K562 (cell line): ENCODE measurements at regions not wholly inside any gene's neighbourhood (a gene's known extent, or its start where the extent isn't known, plus 50 kb on each side); places are given as distances from the start of the nearest gene placed in this dataset.

ENCODE experiments used
- ATAC-seq: fragments of 200-7000 bp; cut with Tn5 transposase; 3 replicates; pipeline ENCODE4 v1.9.1; 2020; ENCODE audit warnings: moderate library complexity
- BruUV-seq: library from RNA; stranded (reverse); fragments of 400-500 nt; replicated peaks from 2 replicates; lab custom pipeline; 2021; lab: Mats Ljungman, UMichigan
- CTCF ChIA-PET: fragments of 300-600 bp; formaldehyde crosslinking; extraction: SDS; loops from one replicate; lab custom pipeline; 2021; ENCODE audit warnings: low intra/inter-chr PET ratio; lab: Yijun Ruan, JAX
- POLR2A ChIA-PET: fragments of 300-600, 350-650 bp; sonication (Branson Sonifier 250); formaldehyde crosslinking; extraction: SDS; loops from one replicate; lab custom pipeline; 2021; ENCODE audit warnings: antibody characterized with exemption, inconsistent platforms; lab: Yijun Ruan, JAX
- DNase-seq, 4 experiments: peaks; one replicate each; pipeline versions ENCODE4 v3.0.0 to v3.0.0-alpha.2; 2011 to 2018; ENCODE audit warnings: low spot score in 3 of 4, mixed read lengths in 3 of 4; ENCODE audit errors: extremely low read depth in 1 of 4
- FAIRE-seq: peaks from 2 replicates; lab custom pipeline; 2011; peaks lifted over from hg19 to GRCh38; lab: Jason Lieb, UNC
- H2AFZ ChIP-seq: 2 replicates; pipeline ENCODE4 v1.6.0; 2011; ENCODE audit warnings: low read depth, low read length, control low read depth, inconsistent platforms
- H3K27ac ChIP-seq: fragments of 200-600 bp; 3 replicates; pipeline ENCODE4 v1.8.0; 2011; ENCODE audit warnings: low read depth, mild to moderate bottlenecking, control low read depth, inconsistent platforms, low read length, moderate library complexity, mixed read lengths; ENCODE audit errors: extremely low read depth
- H3K27me3 ChIP-seq, 2 experiments: fragments of 300-600 bp in 1 of 2; 2 replicates in 1 of 2; 3 replicates in 1 of 2; pipeline versions ENCODE4 v1.6.0 to v1.8.0; 2011; ENCODE audit warnings: inconsistent platforms in 2 of 2, low read length in 2 of 2, mild to moderate bottlenecking in 1 of 2, mixed read lengths in 1 of 2, moderate library complexity in 1 of 2; ENCODE audit not compliant: control insufficient read depth in 2 of 2, insufficient read depth in 2 of 2
- H3K36me3 ChIP-seq: fragments of 300-600 bp; 3 replicates; pipeline ENCODE4 v1.8.0; 2011; ENCODE audit warnings: mild to moderate bottlenecking, low read length, inconsistent platforms; ENCODE audit not compliant: control insufficient read depth, insufficient read depth
- H3K4me1 ChIP-seq, 2 experiments: fragments of 200-600 bp in 1 of 2; replicated peaks in 1 of 2; 2 replicates in 1 of 2; 3 replicates in 1 of 2; pipeline versions ENCODE4 v1.5.1 to v1.8.0; 2011; ENCODE audit warnings: inconsistent platforms in 2 of 2, low read length in 2 of 2, mild to moderate bottlenecking in 1 of 2, mixed read lengths in 1 of 2, moderate library complexity in 1 of 2; ENCODE audit not compliant: control insufficient read depth in 2 of 2, insufficient read depth in 2 of 2
- H3K4me2 ChIP-seq: 2 replicates; pipeline ENCODE4 v1.6.1; 2011; ENCODE audit warnings: low read length, control low read depth, inconsistent platforms, mixed read lengths; ENCODE audit not compliant: insufficient read depth
- H3K4me3 ChIP-seq: fragments of 200-600 bp; sonication (generic), shearing (Covaris generic); 2 replicates; pipeline ENCODE4 v1.5.1; 2016; ENCODE audit warnings: control low read depth, inconsistent platforms
- H3K79me2 ChIP-seq: fragments of 200-600 bp; 3 replicates; pipeline ENCODE4 v1.8.0; 2011; ENCODE audit warnings: low read length, inconsistent platforms; ENCODE audit not compliant: control insufficient read depth, insufficient read depth
- H3K9ac ChIP-seq, 2 experiments: 2 replicates each; pipeline versions ENCODE4 v1.6.0 to v1.6.1; 2011; ENCODE audit warnings: low read depth in 2 of 2, low read length in 2 of 2, control low read depth in 1 of 2, inconsistent platforms in 1 of 2, mild to moderate bottlenecking in 1 of 2, mixed read lengths in 1 of 2; ENCODE audit not compliant: insufficient read depth in 1 of 2
- H3K9me1 ChIP-seq: one replicate; pipeline ENCODE4 v1.6.0; 2011; ENCODE audit warnings: inconsistent platforms, mild to moderate bottlenecking, low read length, moderate library complexity; ENCODE audit not compliant: control insufficient read depth, insufficient read depth
- H3K9me3 ChIP-seq: replicated peaks from 2 replicates; pipeline ENCODE4 v1.5.1; 2011; ENCODE audit warnings: low read depth, low read length, inconsistent platforms; ENCODE audit not compliant: control insufficient read depth, insufficient read depth
- H4K20me1 ChIP-seq: replicated peaks from 2 replicates; pipeline ENCODE4 v1.6.1; 2011; ENCODE audit warnings: low read length, inconsistent platforms, mixed read lengths; ENCODE audit not compliant: control insufficient read depth, insufficient read depth
- NFIC ChIP-seq: fragments of 450-650 bp; IDR thresholded peaks from 2 replicates; pipeline ENCODE4 v1.6.1; 2017; ENCODE audit warnings: mild to moderate bottlenecking, inconsistent platforms
- SAP30 ChIP-seq: fragments of 200-600 bp; sonication (generic); IDR thresholded peaks from 2 replicates; pipeline ENCODE4 v1.6.1; 2012; ENCODE audit warnings: borderline replicate concordance, low read depth, mild to moderate bottlenecking, moderate library complexity, low read length, control low read depth, inconsistent platforms; ENCODE audit not compliant: insufficient read depth, poor library complexity, severe bottlenecking
- ZBTB40 ChIP-seq, 2 experiments: fragments of 450-650 bp in 1 of 2; sonication (generic) in 1 of 2; formaldehyde crosslinking in 1 of 2; IDR thresholded peaks; 2 replicates each; pipeline versions ENCODE4 v1.7.1 to v1.9.0; 2016 to 2022; ENCODE audit warnings: inconsistent platforms in 1 of 2, mild to moderate bottlenecking in 1 of 2, missing genetic modification reagents in 1 of 2
- WGBS: fragments of 100-300 bp; shearing (Covaris generic); methylation state at CpG from one replicate; pipeline ENCODE4 v1.1.6; 2016; ENCODE audit warnings: low coverage, mixed read lengths; ENCODE audit not compliant: insufficient coverage; ENCODE audit errors: missing lambda C conversion rate; 5-methylcytosine and 5-hydroxymethylcytosine counted together
- in situ Hi-C: fragments of 300-500 bp; cut with MboI; formaldehyde crosslinking; loops from 4 replicates; pipeline ENCODE4 v1.15.0; 2018; ENCODE audit warnings: inconsistent platforms, mixed read lengths
- intact Hi-C: fragments of 100-400 bp; cut with micrococcal nuclease; formaldehyde crosslinking; loops from 2 replicates; pipeline ENCODE4 v1.14.2; 2022

GRCh38 chr3:127123533-127123932 is 69.4 kb upstream of the PRR23E start:
- H3K4me1 ChIP-seq, result no peaks in the 10 kb centered on the region
- ChIA-PET POLR2A (no interaction called here), CTCF (no interaction called here)
- H3K79me2 ChIP-seq, result no peaks in the 10 kb centered on the region
- no peak overlapping the region for H3K9ac ChIP-seq
- intact Hi-C loops (no loop called here), in situ Hi-C loops (no loop called here)
- no peak overlapping the region for H3K4me3 ChIP-seq
- DNase-seq (no peak), FAIRE-seq (no peak), ATAC-seq (no peak)
- H3K27me3 ChIP-seq, result peaks cover 0 to 6% of the 10 kb centered on the region in 2 experiments; a peak in 1 of 5 replicates
- no peaks in the 10 kb centered on the region for H3K36me3 ChIP-seq
- H2AFZ ChIP-seq, result no peak overlapping the region
- BruUV-seq, result no TSS peak
- H3K9me3 ChIP-seq, result no peaks in the 10 kb centered on the region
- no peak overlapping the region for H3K4me2 ChIP-seq
- no peak overlapping the region for H3K27ac ChIP-seq
- H4K20me1 ChIP-seq, result no peaks in the 10 kb centered on the region
- 0% methylated on average over 2 of the region's 2 CpGs for WGBS
- H3K9me1 ChIP-seq, result no peaks in the 10 kb centered on the region
- TF ChIP-seq ZBTB40 (IDR thresholded peaks at IDR 0.05) (peak; percentile 72), ZBTB40 (CRISPR knock-in tag; IDR thresholded peaks at IDR 0.05) (no peak), NFIC (peak; percentile 69), SAP30 (no peak)
